IPS-NIHi11 (cell line): ENCODE measurements at regions not wholly inside any gene's neighbourhood (a gene's known extent, or its start where the extent isn't known, plus 50 kb on each side); places are given as distances from the start of the nearest gene placed in this dataset.
"Not testable (repeated sequence)": the region's sequence is repeated elsewhere in the genome, so short reads cannot be mapped to it uniquely, and the experiment has no call there.

ENCODE experiments used
- DNase-seq: peaks from one replicate; pipeline ENCODE4 v3.0.0; 2012; ENCODE audit warnings: mixed read lengths, low spot score

DNA sequence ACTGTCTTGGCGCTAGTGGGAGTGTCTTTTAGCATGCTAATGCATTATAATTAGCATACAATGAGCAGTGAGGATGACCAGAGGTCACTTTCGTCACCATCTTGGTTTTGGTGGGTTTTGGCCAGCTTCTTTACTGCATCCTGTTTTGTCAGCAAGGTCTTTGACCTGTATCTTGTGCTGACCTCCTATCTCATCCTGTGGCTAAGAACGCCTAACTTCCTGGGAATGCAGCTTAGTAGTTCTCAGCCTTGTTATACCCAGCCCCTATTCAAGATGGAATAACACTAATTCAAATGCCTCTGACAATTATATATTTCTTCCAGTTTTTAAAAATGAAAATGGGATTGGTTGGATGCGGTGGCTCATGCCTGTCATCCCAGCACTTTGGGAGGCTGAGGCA, 92.0 kb upstream of the TMTC4 start:
- not testable (repeated sequence) for DNase-seq

DNA sequence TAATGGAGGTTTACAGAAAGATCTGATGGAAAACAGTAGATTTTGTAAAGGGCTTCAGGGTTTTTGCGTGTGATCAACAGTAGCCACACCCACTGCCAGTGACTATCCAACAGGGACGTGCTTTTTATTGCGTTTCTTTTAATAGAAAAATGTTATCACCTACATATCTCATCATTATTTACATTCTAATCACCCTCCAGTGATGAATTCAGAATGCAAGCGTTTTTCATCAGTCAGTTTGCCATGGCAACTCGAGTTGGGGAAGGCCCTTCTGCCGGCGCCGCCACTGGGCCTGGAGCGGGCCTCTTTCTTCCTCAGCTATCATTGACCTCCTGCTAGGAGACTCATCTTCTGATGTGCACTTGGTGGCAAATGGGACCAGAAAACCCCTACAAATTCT, 90.3 kb upstream of the TMTC4 start:
- no peak for DNase-seq

DNA sequence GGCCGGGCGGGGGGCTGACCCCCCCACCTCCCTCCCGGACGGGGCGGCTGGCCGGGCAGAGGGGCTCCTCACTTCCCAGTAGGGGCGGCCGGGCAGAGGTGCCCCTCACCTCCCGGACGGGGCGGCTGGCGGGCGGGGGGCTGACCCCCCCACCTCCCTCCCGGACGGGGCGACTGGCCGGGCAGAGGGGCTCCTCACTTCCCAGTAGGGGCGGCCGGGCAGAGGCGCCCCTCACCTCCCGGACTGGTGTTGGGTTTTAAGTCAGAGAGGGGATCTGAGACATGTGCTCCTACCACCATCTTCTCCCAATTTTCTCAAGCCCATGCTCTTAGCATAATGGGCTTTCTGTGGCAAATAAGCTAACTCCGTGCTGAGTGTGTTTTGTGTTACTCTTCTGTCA, 87.5 kb upstream of the TMTC4 start:
- not testable (repeated sequence) for DNase-seq

DNA sequence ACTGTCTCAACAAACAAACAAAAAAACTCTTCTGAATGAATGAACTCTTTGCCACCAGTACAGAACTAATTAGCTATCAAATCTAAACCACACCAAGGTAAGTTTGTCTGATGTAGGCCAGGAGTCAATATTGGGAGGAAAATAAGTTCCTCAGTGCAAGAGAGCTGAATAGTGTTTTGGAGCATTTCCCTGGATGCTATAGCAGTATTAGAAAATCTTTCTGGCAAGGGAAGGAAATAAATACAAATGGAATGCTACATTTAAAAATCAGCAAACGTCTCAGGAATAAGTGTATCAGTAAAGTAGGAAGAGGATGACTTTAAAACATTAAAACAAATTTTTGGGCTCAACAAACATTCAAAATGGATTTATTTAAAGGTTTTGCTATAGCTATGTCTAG, 81.3 kb upstream of the TMTC4 start:
- DNase-seq = no peak

DNA sequence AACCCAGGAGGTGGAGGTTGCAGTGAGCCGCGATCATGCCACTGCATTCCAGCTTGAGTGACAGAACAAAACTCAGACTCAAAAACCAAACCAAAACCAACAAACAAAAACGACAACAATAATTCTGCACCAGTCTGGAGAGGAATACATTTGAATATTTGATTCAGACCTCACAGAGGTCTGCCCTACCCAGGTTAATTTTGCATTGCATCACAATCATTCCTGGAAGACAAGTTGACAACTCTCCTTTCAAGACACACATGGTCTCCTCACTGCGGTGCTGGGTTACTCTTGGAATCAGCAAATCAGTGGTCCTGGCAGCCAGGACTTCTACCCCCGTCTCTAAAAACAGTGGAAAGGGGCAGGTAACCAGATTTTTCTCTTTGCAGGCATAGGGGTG, 79.9 kb upstream of the TMTC4 start:
- DNase-seq = no peak

DNA sequence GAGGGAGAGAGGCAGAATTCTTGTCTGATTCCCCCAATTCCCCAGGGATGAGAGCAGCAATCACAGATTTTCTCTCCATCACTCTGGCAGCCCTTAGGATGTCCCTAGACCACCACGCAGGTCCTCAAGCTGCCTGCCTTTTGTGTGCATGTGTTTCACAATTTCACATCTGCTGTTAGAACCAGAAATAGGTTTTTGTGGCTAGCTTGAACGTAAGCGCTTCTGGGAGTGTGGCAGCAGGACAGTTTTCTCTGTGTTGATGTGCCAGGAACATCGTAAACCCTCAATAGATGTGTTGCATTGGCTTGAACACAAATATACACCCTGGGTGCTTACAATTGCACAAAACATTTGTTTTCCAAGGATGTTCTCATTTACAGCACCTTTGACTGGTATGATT, 78.8 kb upstream of the TMTC4 start:
- DNase-seq = no peak

DNA sequence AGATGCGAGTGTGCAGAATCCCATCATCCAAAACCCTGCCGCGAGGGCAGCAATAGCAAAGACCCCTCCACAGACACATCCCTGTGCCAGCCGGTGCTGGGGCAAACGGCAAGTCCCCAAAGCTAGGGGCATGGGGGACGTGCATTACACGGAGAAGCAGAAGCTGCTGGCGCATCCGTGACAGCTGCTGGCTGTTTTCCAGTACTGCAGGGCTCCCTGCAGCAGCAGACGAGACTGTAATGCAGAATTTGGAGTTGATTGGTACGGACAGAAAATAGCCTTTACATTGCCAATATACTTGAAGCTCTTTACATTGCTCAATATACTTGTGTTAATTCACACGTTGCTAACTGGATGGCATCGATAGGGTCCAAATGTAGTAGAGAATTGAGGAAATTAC, 77.2 kb upstream of the TMTC4 start:
- no peak for DNase-seq

DNA sequence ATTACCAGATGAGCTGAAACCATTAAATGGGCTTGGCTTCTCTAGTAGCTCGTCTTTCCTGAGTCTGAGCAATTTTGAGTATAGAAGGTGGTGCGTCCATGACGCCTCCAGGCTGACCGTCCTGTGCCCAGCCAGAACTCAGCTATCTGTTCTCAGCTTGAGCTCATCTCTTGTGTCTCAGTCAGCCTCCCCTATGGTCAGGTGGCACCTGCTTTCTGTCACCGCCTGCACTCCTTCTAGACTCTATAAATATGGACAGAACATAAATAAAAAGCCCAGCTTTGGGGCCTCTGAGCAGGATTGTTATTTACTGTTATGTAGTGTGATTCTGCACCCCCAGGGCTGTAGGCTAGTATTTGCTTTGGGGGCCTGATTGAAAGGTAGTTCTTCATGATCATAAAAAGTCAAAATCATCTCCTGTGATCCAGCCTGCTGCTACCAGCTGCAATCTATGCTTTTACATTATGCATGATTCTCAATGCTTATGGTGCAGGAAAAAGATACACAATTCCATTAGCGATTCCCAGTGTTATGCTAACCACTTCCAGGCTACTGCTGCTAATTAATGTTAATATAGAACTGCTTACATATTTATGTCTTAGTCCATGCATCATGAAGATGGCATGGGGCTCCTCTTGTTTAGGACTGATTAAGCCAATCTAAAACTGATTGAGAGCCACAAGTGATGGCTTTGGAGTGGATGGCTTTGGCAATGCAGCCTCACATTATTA, 72.5 kb upstream of the TMTC4 start:
- DNase-seq = no peak

DNA sequence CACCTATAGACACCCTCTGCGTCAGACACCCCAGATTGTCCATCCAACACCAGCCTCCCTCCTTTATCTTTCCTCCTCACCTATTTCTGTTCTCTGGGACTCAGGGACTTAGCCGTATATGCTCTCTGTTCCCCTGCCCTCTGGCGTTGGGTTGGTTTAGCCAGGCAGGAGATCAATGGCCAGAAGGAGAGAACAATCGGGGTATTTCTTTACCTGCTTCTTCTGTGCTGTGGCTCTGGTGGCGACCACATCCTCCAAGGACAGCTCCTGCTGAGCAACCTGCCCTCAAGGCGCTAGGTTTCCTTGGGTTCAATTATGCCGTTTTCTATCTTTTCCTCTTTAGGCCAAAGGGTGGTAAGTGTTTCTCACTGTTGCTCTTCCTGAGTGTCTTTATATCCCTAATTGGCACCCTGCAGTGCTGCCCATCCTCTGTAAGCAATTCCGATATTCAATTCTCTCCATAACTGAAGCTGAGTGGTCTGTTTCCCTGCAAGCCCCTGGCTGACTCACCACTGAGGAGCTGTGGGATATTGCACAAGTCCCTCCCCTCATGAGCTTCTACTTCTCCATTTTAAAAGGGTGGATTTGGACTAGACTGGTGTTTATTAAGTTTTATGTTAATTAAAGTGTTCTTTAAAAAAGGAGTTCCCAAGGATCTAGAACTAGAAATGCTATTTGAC, 63.7 kb upstream of the TMTC4 start:
- DNase-seq = no peak

DNA sequence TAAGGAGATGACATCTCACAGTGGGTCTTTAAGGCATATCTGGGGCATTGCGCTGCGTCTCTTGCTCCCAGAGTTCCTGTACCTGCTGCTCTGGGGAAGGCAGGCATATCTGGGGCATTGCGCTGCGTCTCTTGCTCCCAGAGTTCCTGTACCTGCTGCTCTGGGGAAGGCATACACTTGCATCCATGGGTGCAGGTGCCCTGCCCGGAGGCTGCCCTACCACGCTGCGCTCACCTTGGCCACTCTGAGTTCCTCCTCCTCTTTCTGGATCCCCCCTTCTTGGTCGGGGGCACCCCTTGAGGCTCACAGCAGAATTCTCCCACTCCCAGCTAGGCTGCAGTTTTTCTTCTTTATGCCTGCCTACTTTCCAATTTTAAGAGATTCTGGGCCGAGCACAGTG, 60.9 kb upstream of the TMTC4 start:
- DNase-seq = no peak

DNA sequence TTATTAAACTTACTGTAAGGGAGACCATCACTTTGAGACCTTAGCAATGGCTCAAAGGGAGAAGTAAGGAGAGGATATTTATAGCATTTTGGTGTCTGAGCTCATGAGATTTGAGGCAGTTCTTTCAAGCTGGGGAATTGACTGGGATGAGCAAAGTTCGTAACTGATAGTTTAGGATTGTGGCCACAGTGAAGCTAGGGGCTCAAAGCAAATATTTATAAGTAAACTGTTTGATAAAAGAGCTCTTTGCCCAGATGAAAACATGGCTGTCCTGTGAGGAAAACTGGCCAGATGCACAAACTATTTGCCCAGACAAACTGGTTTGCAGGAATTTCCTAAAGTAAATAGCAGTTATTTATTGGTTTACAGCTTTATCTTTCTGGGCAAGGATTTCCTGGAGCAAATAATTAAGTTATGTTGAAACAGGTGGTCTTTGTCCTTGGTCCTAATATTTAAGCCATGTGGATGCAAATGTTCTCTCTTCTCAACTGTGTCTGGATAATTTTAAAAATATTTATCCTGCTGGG, 59.7 kb upstream of the TMTC4 start:
- DNase-seq = no peak

DNA sequence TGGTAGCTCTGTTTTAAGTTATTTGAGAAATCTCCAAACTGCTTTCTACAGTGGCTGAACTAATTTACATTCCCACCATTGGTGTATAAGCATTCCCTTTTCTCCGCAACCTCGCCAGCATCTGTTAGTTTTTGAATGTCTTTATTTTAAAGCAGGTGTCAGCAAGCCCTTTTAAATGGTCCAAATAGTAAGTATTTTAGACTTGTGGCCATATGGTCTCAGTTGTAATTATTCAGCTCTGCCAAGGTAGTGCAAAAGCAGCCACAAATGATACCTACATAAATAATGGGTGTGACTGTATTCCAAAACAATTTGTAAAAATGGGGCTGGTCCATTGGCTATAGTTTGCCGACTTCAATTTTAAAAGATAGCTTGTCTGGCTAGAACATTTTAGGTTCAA, 58.7 kb upstream of the TMTC4 start:
- no peak for DNase-seq

DNA sequence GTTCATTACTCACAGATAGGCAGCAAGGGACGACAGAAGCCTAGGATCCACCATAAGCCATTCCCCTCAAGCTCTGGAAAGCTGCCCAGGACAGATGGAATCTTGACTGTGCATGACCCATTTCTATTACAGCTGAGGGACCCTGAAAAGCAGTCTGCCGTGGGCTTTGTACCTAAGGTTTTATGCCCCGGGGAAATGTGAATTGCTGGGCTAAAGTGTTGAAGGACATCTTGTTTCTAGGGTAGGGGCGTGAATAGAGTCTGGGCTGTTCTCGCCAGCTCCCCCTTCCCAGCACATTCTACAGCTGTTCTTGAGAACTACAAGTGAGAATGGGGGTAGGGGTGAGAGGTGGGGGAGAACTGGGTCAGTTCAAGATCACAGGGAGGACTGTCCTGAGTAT, 53.6 kb upstream of the TMTC4 start:
- no peak for DNase-seq

DNA sequence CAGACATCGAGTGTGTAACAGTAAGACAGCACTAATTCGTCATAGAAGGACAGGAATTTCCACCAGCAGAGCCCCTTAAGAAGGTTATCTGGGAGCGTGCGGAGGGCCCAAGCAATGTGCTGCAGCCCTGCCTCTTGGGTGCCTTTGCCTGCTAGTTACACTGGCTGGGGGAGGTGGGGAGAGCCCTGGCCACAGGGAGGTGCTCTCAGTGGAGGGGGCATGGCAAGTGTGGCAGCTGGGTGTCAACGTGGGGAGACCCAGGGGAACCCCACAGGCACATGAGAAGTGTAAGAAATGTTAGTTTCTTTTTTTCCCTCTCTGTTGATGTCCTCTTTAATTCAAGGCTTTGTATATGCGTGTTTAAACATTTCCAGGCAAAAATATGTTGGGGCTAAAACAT, 50.9 kb upstream of the TMTC4 start:
- DNase-seq = no peak

DNA sequence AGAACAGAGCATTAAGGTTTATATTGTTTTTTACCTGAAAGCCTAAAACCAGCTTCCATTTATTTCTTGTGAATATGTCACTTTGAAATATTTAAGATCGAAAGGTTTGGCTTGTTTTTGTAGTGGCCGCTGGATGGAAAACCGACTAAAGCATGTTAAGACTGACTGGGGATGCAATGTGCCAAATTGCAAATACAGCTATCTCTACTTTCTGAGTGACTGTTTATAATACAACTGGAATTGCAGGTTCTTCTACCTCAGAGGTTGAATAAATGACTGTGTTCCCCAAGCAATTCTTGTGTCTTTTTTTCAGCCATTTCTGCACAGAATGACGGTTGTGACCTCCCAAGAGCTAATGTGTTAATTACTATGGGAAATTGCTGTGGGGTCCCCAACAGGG, 50.0 kb upstream of the TMTC4 start:
- no peak for DNase-seq
